ENCODE measurements at regions not wholly inside any gene's neighbourhood (a gene's known extent, or its start where the extent isn't known, plus 50 kb on each side); places are given as distances from the start of the nearest gene placed in this dataset.

DNA sequence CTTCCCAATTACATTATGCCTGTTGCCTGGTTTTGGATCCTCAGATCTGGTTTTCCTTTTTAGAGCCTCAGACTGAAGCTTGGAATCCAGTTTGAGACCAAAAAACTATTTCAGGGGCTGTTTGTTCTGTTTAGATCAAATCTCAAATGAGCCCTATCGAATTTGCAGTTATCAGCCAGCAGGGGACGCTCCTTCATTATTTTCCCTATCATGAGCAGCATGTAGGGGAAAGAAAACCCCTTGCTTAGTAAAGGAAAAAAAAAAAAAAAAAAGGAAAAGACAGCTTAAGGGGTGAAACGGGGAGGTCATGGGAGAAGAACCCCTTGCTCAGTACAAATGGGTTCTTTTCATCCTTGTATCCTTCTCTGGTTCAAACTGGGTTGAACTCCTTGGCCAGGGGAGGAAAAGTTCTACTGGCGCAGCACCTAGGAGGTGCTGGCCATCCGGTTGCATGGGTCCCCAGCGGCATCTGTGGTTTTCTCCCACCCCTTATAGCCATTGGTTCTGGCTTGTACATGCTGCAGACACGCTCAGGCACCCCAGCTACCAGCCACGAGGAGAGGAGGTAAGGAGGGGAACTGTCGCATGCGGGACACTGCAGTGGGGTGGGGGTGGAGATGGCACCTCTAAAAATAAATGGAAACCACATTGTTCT, 1375.1 kb upstream of the ALCAM start:
- no peak overlapping the region for H3K4me3 ChIP-seq
- H3K27me3 ChIP-seq, result no peaks in the 10 kb centered on the region
- H3K4me1 ChIP-seq, result no peaks in the 10 kb centered on the region
- DNase-seq (no peak), ATAC-seq (no peak)
- H3K9me3 ChIP-seq, result peaks cover 0 to 4% (median 0%) of the 10 kb centered on the region in 12 donors
- no peaks in the 10 kb centered on the region for H3K36me3 ChIP-seq
- TF ChIP-seq, protein P1, sequence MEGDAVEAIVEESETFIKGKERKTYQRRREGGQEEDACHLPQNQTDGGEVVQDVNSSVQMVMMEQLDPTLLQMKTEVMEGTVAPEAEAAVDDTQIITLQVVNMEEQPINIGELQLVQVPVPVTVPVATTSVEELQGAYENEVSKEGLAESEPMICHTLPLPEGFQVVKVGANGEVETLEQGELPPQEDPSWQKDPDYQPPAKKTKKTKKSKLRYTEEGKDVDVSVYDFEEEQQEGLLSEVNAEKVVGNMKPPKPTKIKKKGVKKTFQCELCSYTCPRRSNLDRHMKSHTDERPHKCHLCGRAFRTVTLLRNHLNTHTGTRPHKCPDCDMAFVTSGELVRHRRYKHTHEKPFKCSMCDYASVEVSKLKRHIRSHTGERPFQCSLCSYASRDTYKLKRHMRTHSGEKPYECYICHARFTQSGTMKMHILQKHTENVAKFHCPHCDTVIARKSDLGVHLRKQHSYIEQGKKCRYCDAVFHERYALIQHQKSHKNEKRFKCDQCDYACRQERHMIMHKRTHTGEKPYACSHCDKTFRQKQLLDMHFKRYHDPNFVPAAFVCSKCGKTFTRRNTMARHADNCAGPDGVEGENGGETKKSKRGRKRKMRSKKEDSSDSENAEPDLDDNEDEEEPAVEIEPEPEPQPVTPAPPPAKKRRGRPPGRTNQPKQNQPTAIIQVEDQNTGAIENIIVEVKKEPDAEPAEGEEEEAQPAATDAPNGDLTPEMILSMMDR (IDR thresholded peaks at IDR 0.05), result no peak
- TF ChIP-seq POLR2A (IDR thresholded peaks at IDR 0.05), result no peak
- WGBS, 4 donors, result 56 to 62% (median 61%) methylated on average over 10 of the region's 10 CpGs
- no peak overlapping the region for H3K27ac ChIP-seq
- intact Hi-C loops (cut with DNase I), result no loop called here

DNA sequence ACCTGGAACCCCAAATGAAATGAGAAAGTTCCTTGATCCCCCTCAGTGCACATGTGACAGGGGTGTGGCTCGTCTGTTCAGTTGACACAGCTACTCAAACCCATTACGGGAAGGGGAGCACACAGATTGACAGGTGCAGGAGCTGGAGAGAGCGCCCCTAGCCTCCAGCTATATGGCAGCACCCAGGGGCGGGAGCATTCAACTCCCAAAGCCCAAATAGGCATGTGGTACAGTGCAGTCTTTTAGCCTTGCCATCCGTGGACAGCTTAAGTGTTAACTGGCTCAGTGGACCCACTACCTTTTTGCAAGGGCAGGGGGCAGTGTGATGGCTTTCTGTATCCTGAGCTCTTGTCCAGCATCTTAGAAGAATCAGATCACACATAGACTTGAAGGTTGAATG, 1374.2 kb upstream of the ALCAM start:
- no peak for TF ChIP-seq POLR2A (IDR thresholded peaks at IDR 0.05)
- TF ChIP-seq, protein P1 (IDR thresholded peaks at IDR 0.05), result no peak
- Histone ChIP-seq H3K4me3 (no peak overlapping the region), H3K27ac (no peak overlapping the region), H3K4me1 (no peaks in the 10 kb centered on the region), H3K27me3 (no peaks in the 10 kb centered on the region), H3K9me3 (peaks cover 0 to 4% (median 0%) of the 10 kb centered on the region in 12 donors), H3K36me3 (no peaks in the 10 kb centered on the region)
- DNase-seq (no peak), ATAC-seq (no peak)
- 72 to 86% (median 77%) methylated on average over 5 of the region's 5 CpGs for WGBS, 4 donors
- intact Hi-C loops (cut with DNase I), result no loop called here

- TF ChIP-seq, protein P1 (IDR thresholded peaks at IDR 0.05), result no peak
- no peak for TF ChIP-seq POLR2A (IDR thresholded peaks at IDR 0.05)
- no peak overlapping the region for H3K4me3 ChIP-seq
- no peak overlapping the region for H3K27ac ChIP-seq
- H3K4me1 ChIP-seq, result no peaks in the 10 kb centered on the region
- H3K27me3 ChIP-seq, result no peaks in the 10 kb centered on the region
- no peak for ATAC-seq
- 94 to 100% (median 96%) methylated on average over 1 of the region's 1 CpG for WGBS, 4 donors
- H3K9me3 ChIP-seq, result no peaks in the 10 kb centered on the region
- H3K36me3 ChIP-seq, result no peaks in the 10 kb centered on the region
- no peak for DNase-seq
- intact Hi-C loops (cut with DNase I), result loop anchor here in 1 of 10 donors (5.0 kb wide), 1 partner anchor 138 kb away; no protein-coding TSS in a partner anchor
Observed at GRCh38 chr3:104004956-104005355, 1361.8 kb upstream of the ALCAM start.

GRCh38 chr3:104005815-104006214, 1360.9 kb upstream of the ALCAM start:
- Histone ChIP-seq H3K4me1 (no peaks in the 10 kb centered on the region), H3K4me3 (no peak overlapping the region), H3K9me3 (no peaks in the 10 kb centered on the region), H3K36me3 (no peaks in the 10 kb centered on the region), H3K27me3 (no peaks in the 10 kb centered on the region), H3K27ac (no peak overlapping the region)
- 57 to 69% (median 62%) methylated on average over 1 of the region's 1 CpG for WGBS, 4 donors
- no peak for DNase-seq
- TF ChIP-seq, protein P1 (IDR thresholded peaks at IDR 0.05), result no peak
- no peak for TF ChIP-seq POLR2A (IDR thresholded peaks at IDR 0.05)
- no peak for ATAC-seq
- intact Hi-C loops (cut with DNase I), result loop anchor here in 1 of 10 donors (5.0 kb wide), 1 partner anchor 139 kb away; no protein-coding TSS in a partner anchor
